ENCODE measurements at regions not wholly inside any gene's neighbourhood (a gene's known extent, or its start where the extent isn't known, plus 50 kb on each side); places are given as distances from the start of the nearest gene placed in this dataset.
A peak's percentile ranks its signal among the peaks of the same experiment; 100 is the strongest.

- Histone ChIP-seq H3K4me1 (replicated peaks in 1 of 2; ENCODE audit: control insufficient read depth in 2 of 2, insufficient read depth in 2 of 2, low read length in 2 of 2) (peaks cover 4 to 64% of the 10 kb centered on the region in 2 experiments), H3K9ac (ENCODE audit: insufficient read depth in 1 of 2, low read depth in 2 of 2, low read length in 2 of 2) (no peak overlapping the region), H3K9me3 (replicated peaks; ENCODE audit: control insufficient read depth, insufficient read depth, low read depth, low read length) (no peaks in the 10 kb centered on the region), H3K27me3 (ENCODE audit: control insufficient read depth in 2 of 2, insufficient read depth in 2 of 2, low read length in 2 of 2) (no peaks in the 10 kb centered on the region), H3K27ac (ENCODE audit: extremely low read depth, low read depth, low read length) (no peak overlapping the region; the same call in 2 of the 3 replicates), H4K20me1 (replicated peaks; ENCODE audit: control insufficient read depth, insufficient read depth, low read length) (no peaks in the 10 kb centered on the region), H3K9me1 (ENCODE audit: control insufficient read depth, insufficient read depth, low read length) (no peaks in the 10 kb centered on the region), H2AFZ (ENCODE audit: low read depth, low read length) (peak overlapping the region; percentile 88; the same call in 1 of the 2 replicates), H3K79me2 (ENCODE audit: control insufficient read depth, insufficient read depth, low read length) (no peaks in the 10 kb centered on the region), H3K4me3 (no peak overlapping the region), H3K4me2 (ENCODE audit: insufficient read depth, low read length) (no peak overlapping the region), H3K36me3 (ENCODE audit: control insufficient read depth, insufficient read depth, low read length) (no peaks in the 10 kb centered on the region)
- no TSS peak for BruUV-seq (replicated peaks)
- 36% methylated on average over 3 of the region's 3 CpGs for WGBS (ENCODE audit: insufficient coverage, low coverage, missing lambda C conversion rate)
- DNase-seq (ENCODE audit: extremely low read depth in 1 of 4, low spot score in 3 of 4) (no peak), FAIRE-seq (no peak), ATAC-seq (no peak)
- ChIA-PET CTCF (ENCODE audit: low intra/inter-chr PET ratio) (no interaction called here), POLR2A (interaction anchor here (0.7 to 1.6 kb wide), 3 partner anchors 30 to 131 kb away, joined by 3 to 4 read pairs (median 3); no protein-coding TSS in a partner anchor)
- TF ChIP-seq, protein P1, sequence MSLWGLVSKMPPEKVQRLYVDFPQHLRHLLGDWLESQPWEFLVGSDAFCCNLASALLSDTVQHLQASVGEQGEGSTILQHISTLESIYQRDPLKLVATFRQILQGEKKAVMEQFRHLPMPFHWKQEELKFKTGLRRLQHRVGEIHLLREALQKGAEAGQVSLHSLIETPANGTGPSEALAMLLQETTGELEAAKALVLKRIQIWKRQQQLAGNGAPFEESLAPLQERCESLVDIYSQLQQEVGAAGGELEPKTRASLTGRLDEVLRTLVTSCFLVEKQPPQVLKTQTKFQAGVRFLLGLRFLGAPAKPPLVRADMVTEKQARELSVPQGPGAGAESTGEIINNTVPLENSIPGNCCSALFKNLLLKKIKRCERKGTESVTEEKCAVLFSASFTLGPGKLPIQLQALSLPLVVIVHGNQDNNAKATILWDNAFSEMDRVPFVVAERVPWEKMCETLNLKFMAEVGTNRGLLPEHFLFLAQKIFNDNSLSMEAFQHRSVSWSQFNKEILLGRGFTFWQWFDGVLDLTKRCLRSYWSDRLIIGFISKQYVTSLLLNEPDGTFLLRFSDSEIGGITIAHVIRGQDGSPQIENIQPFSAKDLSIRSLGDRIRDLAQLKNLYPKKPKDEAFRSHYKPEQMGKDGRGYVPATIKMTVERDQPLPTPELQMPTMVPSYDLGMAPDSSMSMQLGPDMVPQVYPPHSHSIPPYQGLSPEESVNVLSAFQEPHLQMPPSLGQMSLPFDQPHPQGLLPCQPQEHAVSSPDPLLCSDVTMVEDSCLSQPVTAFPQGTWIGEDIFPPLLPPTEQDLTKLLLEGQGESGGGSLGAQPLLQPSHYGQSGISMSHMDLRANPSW (CRISPR knock-in tag; IDR thresholded peaks at IDR 0.05), result no peak
- TF ChIP-seq ZNF79 (CRISPR knock-in tag; IDR thresholded peaks at IDR 0.05; ENCODE audit: low read depth) (no peak), DPF2 (IDR thresholded peaks at IDR 0.05) (peak; percentile 20; the same call in 1 of the 2 replicates), LARP7 (IDR thresholded peaks at IDR 0.05) (no peak)
- TF ChIP-seq, protein P2, sequence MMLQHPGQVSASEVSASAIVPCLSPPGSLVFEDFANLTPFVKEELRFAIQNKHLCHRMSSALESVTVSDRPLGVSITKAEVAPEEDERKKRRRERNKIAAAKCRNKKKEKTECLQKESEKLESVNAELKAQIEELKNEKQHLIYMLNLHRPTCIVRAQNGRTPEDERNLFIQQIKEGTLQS (IDR thresholded peaks at IDR 0.05), result 0 out of 2 replicates have a peak, but pooled peaks have one; percentile 16
- TF ChIP-seq, protein P2 (CRISPR knock-in tag; conservative IDR thresholded peaks at IDR 0.05), result no peak
- in situ Hi-C loops (cut with MboI) (no loop called here), intact Hi-C loops (cut with micrococcal nuclease) (no loop called here)
These were observed 139.3 kb downstream of the CD164 start for GRCh38 chr6:109242925-109243324.

Data from K562 (cell line).